H9 (cell line): ENCODE measurements at regions not wholly inside any gene's neighbourhood (a gene's known extent, or its start where the extent isn't known, plus 50 kb on each side); places are given as distances from the start of the nearest gene placed in this dataset.
A peak's percentile ranks its signal among the peaks of the same experiment; 100 is the strongest.

Experiments used
- DNase-seq: peaks from one replicate; pipeline ENCODE4 v3.0.0-alpha.2; 2017
- H2AFZ ChIP-seq: one replicate; pipeline ENCODE4 v1.6.1; 2013; ENCODE audit warnings: mild to moderate bottlenecking, low read length, control low read depth, moderate library complexity
- H2AK5ac ChIP-seq: 2 replicates; pipeline ENCODE4 v1.6.1; 2013; ENCODE audit warnings: low read length, control low read depth, mixed read lengths; ENCODE audit not compliant: insufficient read length
- H2BK120ac ChIP-seq: one replicate; pipeline ENCODE4 v1.6.1; 2013; ENCODE audit warnings: low read depth, mild to moderate bottlenecking, low read length, control low read depth, inconsistent platforms; ENCODE audit not compliant: poor library complexity, severe bottlenecking
- H2BK12ac ChIP-seq: 2 replicates; pipeline ENCODE4 v1.6.1; 2013; ENCODE audit warnings: low read length, control low read depth, mixed read lengths, low read depth; ENCODE audit not compliant: insufficient read length
- H2BK15ac ChIP-seq: 2 replicates; pipeline ENCODE4 v1.6.1; 2013; ENCODE audit warnings: low read depth, low read length, control low read depth
- H2BK20ac ChIP-seq: one replicate; pipeline ENCODE4 v1.6.1; 2013; ENCODE audit warnings: low read depth, mild to moderate bottlenecking, low read length, control low read depth, inconsistent platforms; ENCODE audit not compliant: poor library complexity, severe bottlenecking
- H2BK5ac ChIP-seq: 2 replicates; pipeline ENCODE4 v1.6.1; 2013; ENCODE audit warnings: low read length, control low read depth, mixed read lengths; ENCODE audit not compliant: insufficient read length
- H3K14ac ChIP-seq: 2 replicates; pipeline ENCODE4 v1.6.1; 2013; ENCODE audit warnings: low read length, control low read depth; ENCODE audit not compliant: insufficient read depth
- H3K18ac ChIP-seq: 2 replicates; pipeline ENCODE4 v1.6.1; 2013; ENCODE audit warnings: low read depth, mild to moderate bottlenecking, mixed read lengths, low read length, control low read depth; ENCODE audit not compliant: insufficient read length
- H3K23ac ChIP-seq: 2 replicates; pipeline ENCODE4 v1.6.1; 2013; ENCODE audit warnings: low read length, control low read depth, mixed read lengths, low read depth; ENCODE audit not compliant: insufficient read length
- H3K23me2 ChIP-seq: 2 replicates; pipeline ENCODE4 v1.6.1; 2013; ENCODE audit warnings: low read depth, mild to moderate bottlenecking, mixed read lengths, low read length, control low read depth; ENCODE audit not compliant: insufficient read length, poor library complexity, severe bottlenecking
- H3K27ac ChIP-seq: 2 replicates; pipeline ENCODE4 v1.5.1; 2013; ENCODE audit warnings: low read length, control low read depth, mixed read lengths, low read depth; ENCODE audit not compliant: insufficient read length
- H3K27me3 ChIP-seq: 2 replicates; pipeline ENCODE4 v1.6.1; 2013; ENCODE audit warnings: low read length, control low read depth, inconsistent platforms; ENCODE audit not compliant: insufficient read depth
- H3K4ac ChIP-seq: 2 replicates; pipeline ENCODE4 v1.6.1; 2013; ENCODE audit warnings: low read depth, mild to moderate bottlenecking, control low read depth, inconsistent platforms, low read length, moderate library complexity
- H3K4me1 ChIP-seq: 2 replicates; pipeline ENCODE4 v1.6.1; 2013; ENCODE audit warnings: low read length, control low read depth, inconsistent platforms; ENCODE audit not compliant: insufficient read depth
- H3K4me2 ChIP-seq: 2 replicates; pipeline ENCODE4 v1.6.1; 2013; ENCODE audit warnings: low read length, control low read depth, mixed read lengths; ENCODE audit not compliant: insufficient read length, insufficient read depth
- H3K56ac ChIP-seq: 2 replicates; pipeline ENCODE4 v1.6.1; 2013; ENCODE audit warnings: low read depth, mild to moderate bottlenecking, mixed read lengths, low read length, control low read depth; ENCODE audit not compliant: insufficient read length
- H3K79me1 ChIP-seq: 2 replicates; pipeline ENCODE4 v1.6.1; 2013; ENCODE audit warnings: low read depth, mild to moderate bottlenecking, moderate library complexity, low read length, control low read depth, inconsistent platforms; ENCODE audit not compliant: insufficient read depth, poor library complexity, severe bottlenecking
- H3K79me2 ChIP-seq: 2 replicates; pipeline ENCODE4 v1.6.1; 2013; ENCODE audit warnings: low read length, control low read depth, inconsistent platforms; ENCODE audit not compliant: insufficient read depth
- H3K9ac ChIP-seq: 2 replicates; pipeline ENCODE4 v1.6.1; 2013; ENCODE audit warnings: low read length, control low read depth, mixed read lengths; ENCODE audit not compliant: insufficient read length; ENCODE audit errors: extremely low read depth
- H3K9me3 ChIP-seq: one replicate; pipeline ENCODE4 v1.6.1; 2013; ENCODE audit warnings: low read depth, low read length, inconsistent platforms; ENCODE audit not compliant: control insufficient read depth
- H3T11ph ChIP-seq: one replicate; pipeline ENCODE4 v1.6.1; 2013; ENCODE audit warnings: mild to moderate bottlenecking, low read length, control low read depth, inconsistent platforms
- H4K20me1 ChIP-seq: one replicate; pipeline ENCODE4 v1.6.1; 2013; ENCODE audit not compliant: control insufficient read depth, insufficient read length, insufficient read depth
- H4K5ac ChIP-seq: 2 replicates; pipeline ENCODE4 v1.6.1; 2013; ENCODE audit warnings: low read depth, mild to moderate bottlenecking, mixed read lengths, low read length, control low read depth; ENCODE audit not compliant: insufficient read length
- H4K8ac ChIP-seq: replicated peaks from 2 replicates; pipeline ENCODE4 v1.6.1; 2013; ENCODE audit warnings: low read length, control low read depth, mixed read lengths, low read depth; ENCODE audit not compliant: insufficient read length
- H4K91ac ChIP-seq: 2 replicates; pipeline ENCODE4 v1.6.1; 2013; ENCODE audit warnings: low read depth, mild to moderate bottlenecking, moderate library complexity, mixed read lengths, low read length, control low read depth; ENCODE audit not compliant: insufficient read length
- H3K27ac Mint-ChIP-seq, 3 experiments: 2 replicates in 2 of 3; 3 replicates in 1 of 3; pipeline ENCODE4 v1.8.0; 2020 to 2021; ENCODE audit warnings: mixed read lengths in 3 of 3, mild to moderate bottlenecking in 1 of 3, moderate library complexity in 1 of 3
- H3K27me3 Mint-ChIP-seq: 2 replicates; pipeline ENCODE4 v1.8.0; 2021; ENCODE audit warnings: low read depth, mild to moderate bottlenecking, moderate library complexity, mixed read lengths
- H3K36me3 Mint-ChIP-seq, 3 experiments: 2 replicates in 2 of 3; 3 replicates in 1 of 3; pipeline ENCODE4 v1.8.0; 2020 to 2021; ENCODE audit warnings: low read depth in 3 of 3, mixed read lengths in 3 of 3; ENCODE audit not compliant: insufficient read depth in 1 of 3
- H3K4me1 Mint-ChIP-seq, 2 experiments: 2 replicates each; pipeline ENCODE4 v1.8.0; 2020; ENCODE audit warnings: mixed read lengths in 2 of 2
- H3K4me3 Mint-ChIP-seq, 2 experiments: 2 replicates in 1 of 2; 3 replicates in 1 of 2; pipeline ENCODE4 v1.8.0; 2020 to 2021; ENCODE audit warnings: mild to moderate bottlenecking in 2 of 2, mixed read lengths in 2 of 2, moderate library complexity in 1 of 2
- H3K9me3 Mint-ChIP-seq, 2 experiments: 2 replicates in 1 of 2; 3 replicates in 1 of 2; pipeline ENCODE4 v1.8.0; 2020; ENCODE audit warnings: mild to moderate bottlenecking in 2 of 2, mixed read lengths in 2 of 2, moderate library complexity in 1 of 2
- WGBS: extraction: QIAGEN DNeasy Blood & Tissue Kit; methylation state at CpG from one replicate; pipeline ENCODE4 v1.1.7; 2013; ENCODE audit warnings: missing lambda C conversion rate, low lambda C conversion rate, mixed read lengths; ENCODE audit not compliant: insufficient read length; ENCODE audit errors: extremely low coverage; 5-methylcytosine and 5-hydroxymethylcytosine counted together
- TF ChIP-seq, protein P1 (sequence below): fragments of 200-600 bp; sonication (generic); conservative IDR thresholded peaks from 3 replicates; pipeline ENCODE4 v1.8.0; 2021; ENCODE audit warnings: antibody characterized with exemption, mild to moderate bottlenecking

DNA sequence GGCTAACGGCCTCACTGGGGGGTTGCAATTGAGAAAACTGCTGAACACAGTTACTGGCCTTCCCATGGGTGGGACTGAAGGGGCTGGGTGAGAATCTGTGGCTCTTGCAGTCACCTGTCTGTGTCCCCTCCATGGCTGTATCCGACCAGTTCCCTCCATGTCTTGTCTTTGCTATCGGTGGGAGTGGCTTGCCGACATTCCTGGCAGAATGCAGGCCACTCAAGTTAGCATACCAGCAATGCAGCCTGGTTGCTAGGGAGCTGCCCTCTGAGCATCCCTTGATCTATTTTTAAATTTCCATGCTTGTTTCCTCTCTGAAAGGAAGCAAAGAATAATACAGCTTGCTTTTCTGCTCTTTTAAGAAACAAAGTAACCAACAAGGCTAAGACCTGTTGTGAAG, 1509.7 kb upstream of the WWC1 start:
- H4K91ac ChIP-seq = no peak overlapping the region
- peak; percentile 80 for DNase-seq
- no peak overlapping the region for H2AK5ac ChIP-seq
- H2BK15ac ChIP-seq = no peak overlapping the region
- H4K20me1 ChIP-seq = no peaks in the 10 kb centered on the region
- no peak overlapping the region for H2BK20ac ChIP-seq
- TF ChIP-seq, protein P1, sequence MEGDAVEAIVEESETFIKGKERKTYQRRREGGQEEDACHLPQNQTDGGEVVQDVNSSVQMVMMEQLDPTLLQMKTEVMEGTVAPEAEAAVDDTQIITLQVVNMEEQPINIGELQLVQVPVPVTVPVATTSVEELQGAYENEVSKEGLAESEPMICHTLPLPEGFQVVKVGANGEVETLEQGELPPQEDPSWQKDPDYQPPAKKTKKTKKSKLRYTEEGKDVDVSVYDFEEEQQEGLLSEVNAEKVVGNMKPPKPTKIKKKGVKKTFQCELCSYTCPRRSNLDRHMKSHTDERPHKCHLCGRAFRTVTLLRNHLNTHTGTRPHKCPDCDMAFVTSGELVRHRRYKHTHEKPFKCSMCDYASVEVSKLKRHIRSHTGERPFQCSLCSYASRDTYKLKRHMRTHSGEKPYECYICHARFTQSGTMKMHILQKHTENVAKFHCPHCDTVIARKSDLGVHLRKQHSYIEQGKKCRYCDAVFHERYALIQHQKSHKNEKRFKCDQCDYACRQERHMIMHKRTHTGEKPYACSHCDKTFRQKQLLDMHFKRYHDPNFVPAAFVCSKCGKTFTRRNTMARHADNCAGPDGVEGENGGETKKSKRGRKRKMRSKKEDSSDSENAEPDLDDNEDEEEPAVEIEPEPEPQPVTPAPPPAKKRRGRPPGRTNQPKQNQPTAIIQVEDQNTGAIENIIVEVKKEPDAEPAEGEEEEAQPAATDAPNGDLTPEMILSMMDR = no peak
- no peaks in the 10 kb centered on the region for H3K9me3 ChIP-seq
- peaks cover 12 to 13% of the 10 kb centered on the region in 2 experiments for H3K4me1 Mint-ChIP-seq
- H3K27me3 Mint-ChIP-seq = peaks cover 5% of the 10 kb centered on the region
- H2BK5ac ChIP-seq = no peak overlapping the region
- no peak overlapping the region for H3K4me2 ChIP-seq
- no peak overlapping the region for H3K4ac ChIP-seq
- H3K9ac ChIP-seq = no peak overlapping the region
- no peak overlapping the region for H3K18ac ChIP-seq
- no peak overlapping the region for H3K14ac ChIP-seq
- H3K79me2 ChIP-seq = no peaks in the 10 kb centered on the region
- no peaks in the 10 kb centered on the region for H3K23me2 ChIP-seq
- H3K27me3 ChIP-seq = no peaks in the 10 kb centered on the region
- no peaks in the 10 kb centered on the region for H3K79me1 ChIP-seq
- no CpG with 5 or more reads among the region's 4 CpGs for WGBS
- no peak overlapping the region for H4K8ac ChIP-seq
- no peak overlapping the region for H3K4me3 Mint-ChIP-seq
- H2AFZ ChIP-seq = no peak overlapping the region
- H4K5ac ChIP-seq = no peak overlapping the region
- H3T11ph ChIP-seq = no peak overlapping the region
- no peaks in the 10 kb centered on the region; a peak in 2 of 7 replicates for H3K36me3 Mint-ChIP-seq
- peak overlapping the region in 1 of 3 experiments; percentile 77; a peak in 1 of 7 replicates for H3K27ac Mint-ChIP-seq
- H3K4me1 ChIP-seq = no peaks in the 10 kb centered on the region
- H3K23ac ChIP-seq = no peak overlapping the region
- no peak overlapping the region for H3K56ac ChIP-seq
- no peak overlapping the region for H3K27ac ChIP-seq
- H2BK120ac ChIP-seq = no peak overlapping the region
- no peak overlapping the region for H2BK12ac ChIP-seq
- 0 out of 5 replicates have a peak, but pooled peaks cover 0 to 3% of the 10 kb centered on the region in 2 experiments for H3K9me3 Mint-ChIP-seq
